C4-2B (cell line): ENCODE measurements at regions not wholly inside any gene's neighbourhood (a gene's known extent, or its start where the extent isn't known, plus 50 kb on each side); places are given as distances from the start of the nearest gene placed in this dataset.

ENCODE experiments used
- ZFX ChIP-seq: fragments of 450-650 bp; IDR thresholded peaks from 2 replicates; pipeline ENCODE4 v1.6.1; 2017
- TF ChIP-seq, protein P1 (sequence below): fragments of 450-650 bp; conservative IDR thresholded peaks from 2 replicates; pipeline ENCODE4 v1.5.1; 2017; ENCODE audit warnings: mild to moderate bottlenecking

- TF ChIP-seq, protein P1, sequence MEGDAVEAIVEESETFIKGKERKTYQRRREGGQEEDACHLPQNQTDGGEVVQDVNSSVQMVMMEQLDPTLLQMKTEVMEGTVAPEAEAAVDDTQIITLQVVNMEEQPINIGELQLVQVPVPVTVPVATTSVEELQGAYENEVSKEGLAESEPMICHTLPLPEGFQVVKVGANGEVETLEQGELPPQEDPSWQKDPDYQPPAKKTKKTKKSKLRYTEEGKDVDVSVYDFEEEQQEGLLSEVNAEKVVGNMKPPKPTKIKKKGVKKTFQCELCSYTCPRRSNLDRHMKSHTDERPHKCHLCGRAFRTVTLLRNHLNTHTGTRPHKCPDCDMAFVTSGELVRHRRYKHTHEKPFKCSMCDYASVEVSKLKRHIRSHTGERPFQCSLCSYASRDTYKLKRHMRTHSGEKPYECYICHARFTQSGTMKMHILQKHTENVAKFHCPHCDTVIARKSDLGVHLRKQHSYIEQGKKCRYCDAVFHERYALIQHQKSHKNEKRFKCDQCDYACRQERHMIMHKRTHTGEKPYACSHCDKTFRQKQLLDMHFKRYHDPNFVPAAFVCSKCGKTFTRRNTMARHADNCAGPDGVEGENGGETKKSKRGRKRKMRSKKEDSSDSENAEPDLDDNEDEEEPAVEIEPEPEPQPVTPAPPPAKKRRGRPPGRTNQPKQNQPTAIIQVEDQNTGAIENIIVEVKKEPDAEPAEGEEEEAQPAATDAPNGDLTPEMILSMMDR = no peak
- no peak for TF ChIP-seq ZFX
Observed at GRCh38 chr13:104784891-104785290, 1718.7 kb upstream of the SLC10A2 start.
